GM10266 (cell line): ENCODE measurements at regions not wholly inside any gene's neighbourhood (a gene's known extent, or its start where the extent isn't known, plus 50 kb on each side); places are given as distances from the start of the nearest gene placed in this dataset.
A peak's percentile ranks its signal among the peaks of the same experiment; 100 is the strongest.

Experiments used
- DNase-seq: peaks from one replicate; pipeline ENCODE4 v3.0.0; 2012; ENCODE audit errors: extremely low spot score
- CTCF ChIP-seq: IDR thresholded peaks from 2 replicates; pipeline ENCODE4 v1.5.1; 2012; ENCODE audit warnings: mild to moderate bottlenecking, low read depth; ENCODE audit not compliant: control insufficient read depth, insufficient read depth; ENCODE audit errors: missing control alignments

DNA sequence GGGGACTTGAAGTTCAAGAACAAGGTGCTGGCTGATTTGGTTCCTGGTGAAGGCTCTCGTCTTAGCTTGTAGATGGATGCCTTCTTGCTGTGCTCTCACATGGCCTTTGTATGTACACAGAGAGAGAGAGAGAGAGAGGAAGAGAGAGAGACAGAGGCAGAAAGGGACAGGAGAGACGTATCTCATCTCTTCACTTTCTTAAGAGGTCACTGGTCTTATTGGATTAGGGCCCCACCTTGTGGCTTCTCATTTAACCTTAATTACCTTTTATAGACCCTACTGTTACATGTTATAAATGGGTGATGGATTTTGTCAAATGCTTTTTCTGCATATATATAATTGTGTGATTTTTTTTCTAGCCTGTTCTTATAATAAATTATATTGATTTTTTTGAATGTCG, 1444.2 kb downstream of the ADGRL3 start:
- peak; percentile 4 for DNase-seq
- peak; percentile 48 for TF ChIP-seq CTCF

DNA sequence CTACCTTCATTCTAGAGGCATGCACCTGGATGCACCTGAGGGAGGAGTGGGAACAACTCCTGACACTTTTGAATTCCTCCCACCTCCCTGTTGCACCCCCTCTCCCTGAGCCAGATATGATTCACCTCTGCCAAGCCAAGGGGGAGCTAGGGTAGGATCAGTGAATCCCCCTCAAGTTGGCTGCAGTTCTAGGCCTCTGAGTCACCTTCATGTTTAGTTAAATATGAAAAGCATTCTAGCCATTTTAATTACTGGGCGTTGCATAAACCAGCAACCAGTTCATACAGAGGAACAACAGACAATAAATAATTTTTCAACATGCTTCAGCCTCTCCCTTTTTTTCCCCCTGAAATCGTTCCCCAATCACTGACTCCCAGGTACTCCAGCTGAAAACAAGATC, 1440.2 kb downstream of the ADGRL3 start:
- DNase-seq = no peak
- no peak for TF ChIP-seq CTCF

DNA sequence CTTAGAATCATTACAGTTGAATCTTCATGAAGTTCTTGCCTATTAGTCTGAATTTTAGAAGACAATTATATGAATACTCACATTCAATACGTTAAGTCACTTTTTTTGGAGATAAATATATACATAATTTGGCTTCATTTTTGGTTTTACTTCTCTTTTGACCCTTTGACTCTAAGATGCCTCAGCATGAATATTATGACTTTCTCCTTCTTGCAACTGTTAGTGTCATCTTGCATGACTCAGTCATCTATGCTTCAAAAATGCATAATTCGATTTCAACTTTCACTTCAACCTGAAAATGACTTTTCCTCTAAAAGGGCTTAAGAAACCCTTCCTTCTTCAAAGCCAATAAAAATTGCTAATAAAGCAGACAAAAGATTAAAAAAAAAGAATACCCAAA, 1427.5 kb downstream of the ADGRL3 start:
- no peak for TF ChIP-seq CTCF

GRCh38 chr4:62627141-62627540, 1427.0 kb downstream of the ADGRL3 start:
- no peak for TF ChIP-seq CTCF
- DNase-seq = no peak

More for the DNA sequence above, 1427.5 kb downstream of the ADGRL3 start:
- no peak for DNase-seq

DNA sequence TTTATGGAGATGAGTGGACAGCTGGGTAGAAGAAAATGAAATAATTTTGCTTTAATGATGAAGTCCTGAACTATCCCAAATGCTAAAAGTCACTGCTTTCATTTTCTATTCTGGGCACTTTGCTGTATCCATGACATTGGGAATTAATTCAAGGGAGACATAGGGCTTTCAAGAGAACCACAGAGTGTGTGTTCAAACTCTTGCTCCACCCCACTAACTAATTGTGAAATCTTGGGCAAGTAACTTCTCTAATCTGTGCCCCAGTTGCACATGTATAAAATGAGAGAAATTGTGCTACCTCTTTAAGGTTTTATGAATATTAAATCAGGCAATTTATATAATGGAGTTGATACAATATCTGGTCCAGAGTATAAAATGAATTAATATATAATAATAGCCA, 1422.0 kb downstream of the ADGRL3 start:
- no peak for TF ChIP-seq CTCF
- DNase-seq = no peak

GRCh38 chr4:62619971-62620370, 1419.8 kb downstream of the ADGRL3 start:
- DNase-seq = no peak
- no peak for TF ChIP-seq CTCF

- no peak for DNase-seq
These were observed 1417.9 kb downstream of the ADGRL3 start for GRCh38 chr4:62618042-62618441.

More at GRCh38 chr4:62618042-62618441, 1417.9 kb downstream of the ADGRL3 start:
- no peak for TF ChIP-seq CTCF
